Fibroblast of villous mesenchyme (primary cell): ENCODE measurements at regions not wholly inside any gene's neighbourhood (a gene's known extent, or its start where the extent isn't known, plus 50 kb on each side); places are given as distances from the start of the nearest gene placed in this dataset.

Source experiments
- DNase-seq: peaks from one replicate; pipeline ENCODE4 v3.0.0-alpha.2; 2010; ENCODE audit warnings: low read depth
- H3K4me3 ChIP-seq: 2 replicates; pipeline ENCODE4 v1.5.1; 2011; ENCODE audit warnings: low read depth, mild to moderate bottlenecking, low read length
- TF ChIP-seq, protein P1 (sequence below): IDR thresholded peaks from 2 replicates; pipeline ENCODE4 v1.5.1; 2012; ENCODE audit warnings: low read depth, mild to moderate bottlenecking, low read length; ENCODE audit not compliant: insufficient read depth

DNA sequence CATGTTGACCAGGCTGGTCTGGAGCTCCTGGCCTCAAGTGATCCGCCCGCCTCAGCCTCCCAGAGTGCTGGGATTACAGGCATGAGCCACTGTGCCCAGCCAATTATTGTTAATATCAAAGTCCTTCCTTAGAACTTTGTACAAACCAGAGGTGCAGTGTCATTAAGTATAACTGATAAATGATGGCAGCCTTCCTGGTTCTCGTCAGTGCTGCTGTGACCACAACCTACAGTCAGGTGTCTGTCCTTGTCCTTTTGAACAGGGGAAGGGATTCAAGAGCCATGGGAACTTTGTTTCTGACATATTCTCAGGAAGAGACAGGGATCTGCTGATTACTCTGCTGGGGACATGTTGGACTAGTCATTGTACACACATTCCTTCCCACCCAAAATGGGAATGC is 103.2 kb upstream of the TIAM2 start:
- H3K4me3 ChIP-seq: no peak overlapping the region
- no peak for DNase-seq
- TF ChIP-seq, protein P1, sequence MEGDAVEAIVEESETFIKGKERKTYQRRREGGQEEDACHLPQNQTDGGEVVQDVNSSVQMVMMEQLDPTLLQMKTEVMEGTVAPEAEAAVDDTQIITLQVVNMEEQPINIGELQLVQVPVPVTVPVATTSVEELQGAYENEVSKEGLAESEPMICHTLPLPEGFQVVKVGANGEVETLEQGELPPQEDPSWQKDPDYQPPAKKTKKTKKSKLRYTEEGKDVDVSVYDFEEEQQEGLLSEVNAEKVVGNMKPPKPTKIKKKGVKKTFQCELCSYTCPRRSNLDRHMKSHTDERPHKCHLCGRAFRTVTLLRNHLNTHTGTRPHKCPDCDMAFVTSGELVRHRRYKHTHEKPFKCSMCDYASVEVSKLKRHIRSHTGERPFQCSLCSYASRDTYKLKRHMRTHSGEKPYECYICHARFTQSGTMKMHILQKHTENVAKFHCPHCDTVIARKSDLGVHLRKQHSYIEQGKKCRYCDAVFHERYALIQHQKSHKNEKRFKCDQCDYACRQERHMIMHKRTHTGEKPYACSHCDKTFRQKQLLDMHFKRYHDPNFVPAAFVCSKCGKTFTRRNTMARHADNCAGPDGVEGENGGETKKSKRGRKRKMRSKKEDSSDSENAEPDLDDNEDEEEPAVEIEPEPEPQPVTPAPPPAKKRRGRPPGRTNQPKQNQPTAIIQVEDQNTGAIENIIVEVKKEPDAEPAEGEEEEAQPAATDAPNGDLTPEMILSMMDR: no peak

DNA sequence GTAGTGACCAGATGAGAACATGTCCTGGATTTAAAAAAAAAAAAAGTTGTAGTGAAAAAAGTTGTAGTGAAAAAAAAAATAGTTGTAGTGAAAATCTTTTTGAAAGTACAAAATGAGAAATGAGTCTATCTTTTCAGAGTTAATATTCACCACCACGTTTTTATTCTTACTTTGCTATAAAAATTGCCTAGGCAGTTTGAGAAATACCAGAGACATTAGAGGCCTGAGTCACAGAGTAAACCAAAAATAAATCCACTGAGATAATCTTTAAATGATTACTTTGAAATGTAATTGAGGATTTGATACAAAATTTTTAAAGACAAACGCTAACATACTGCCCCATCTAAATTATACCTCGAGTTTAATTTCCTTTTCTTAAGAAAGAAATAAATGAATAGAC is 101.2 kb upstream of the TIAM2 start:
- H3K4me3 ChIP-seq: no peak overlapping the region
- peak; percentile 64 for DNase-seq
- TF ChIP-seq, protein P1: no peak

DNA sequence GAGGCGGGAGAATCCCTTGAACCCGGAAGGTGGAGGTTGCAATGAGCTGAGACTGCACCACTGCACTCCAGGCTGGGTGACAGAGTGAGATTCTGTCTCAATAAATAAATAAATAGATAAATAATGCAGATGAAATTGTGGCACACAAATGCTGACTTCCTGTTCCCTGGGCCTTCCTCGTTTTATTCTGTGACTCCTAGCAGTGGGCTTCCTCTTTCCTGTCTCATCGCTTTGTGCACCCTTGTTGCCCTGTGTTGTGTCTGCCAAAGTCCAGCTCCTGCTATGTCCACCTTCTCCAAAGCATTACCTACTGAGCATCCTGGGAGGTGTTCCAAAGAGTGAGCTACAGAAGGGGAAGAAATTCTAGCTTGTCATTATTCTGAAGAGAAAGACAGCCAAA is 100.2 kb upstream of the TIAM2 start:
- H3K4me3 ChIP-seq: no peak overlapping the region

DNA sequence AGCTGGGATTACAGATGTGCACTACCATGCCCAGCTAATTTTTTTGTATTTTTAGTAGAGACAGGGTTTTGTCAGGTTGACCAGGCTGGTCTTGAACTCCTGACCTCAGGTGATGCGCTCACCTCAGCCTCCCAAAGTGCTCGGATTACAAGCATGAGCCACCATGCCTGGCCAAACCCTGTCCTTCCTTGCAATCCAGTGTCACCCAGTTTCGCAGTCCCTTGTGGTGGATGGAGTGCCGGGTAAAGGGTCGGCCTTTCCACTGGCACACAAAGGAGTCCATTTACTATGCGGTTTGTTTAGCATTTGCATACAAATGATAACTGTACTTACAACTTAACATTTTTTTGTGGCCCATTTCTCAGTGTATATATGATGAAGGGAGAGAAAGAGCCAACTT is 99.3 kb upstream of the TIAM2 start:
- TF ChIP-seq, protein P1: no peak
- no peak for DNase-seq
- no peak overlapping the region for H3K4me3 ChIP-seq

More for the DNA sequence above, 100.2 kb upstream of the TIAM2 start:
- no peak for DNase-seq
- TF ChIP-seq, protein P1: no peak

DNA sequence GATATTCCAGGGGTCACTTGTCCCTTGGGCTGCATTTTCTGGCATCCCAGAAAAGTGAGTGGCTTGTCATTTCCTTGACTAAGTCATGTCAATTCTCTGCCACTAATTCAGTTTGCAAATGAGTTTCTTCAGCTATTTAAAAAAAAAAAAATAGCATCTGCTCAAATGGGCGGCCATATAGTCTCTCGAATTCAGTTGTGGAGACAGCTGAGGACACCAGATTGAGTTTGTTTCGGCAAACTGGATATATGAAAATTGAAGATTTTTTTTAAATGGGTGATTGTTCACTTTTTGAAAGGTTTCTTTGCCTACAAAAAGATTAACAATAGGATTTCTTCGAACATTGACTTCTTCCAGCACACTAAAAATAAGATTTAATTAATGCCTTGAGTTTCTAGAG is 96.3 kb upstream of the TIAM2 start:
- H3K4me3 ChIP-seq: no peak overlapping the region
- TF ChIP-seq, protein P1: no peak
- no peak for DNase-seq

DNA sequence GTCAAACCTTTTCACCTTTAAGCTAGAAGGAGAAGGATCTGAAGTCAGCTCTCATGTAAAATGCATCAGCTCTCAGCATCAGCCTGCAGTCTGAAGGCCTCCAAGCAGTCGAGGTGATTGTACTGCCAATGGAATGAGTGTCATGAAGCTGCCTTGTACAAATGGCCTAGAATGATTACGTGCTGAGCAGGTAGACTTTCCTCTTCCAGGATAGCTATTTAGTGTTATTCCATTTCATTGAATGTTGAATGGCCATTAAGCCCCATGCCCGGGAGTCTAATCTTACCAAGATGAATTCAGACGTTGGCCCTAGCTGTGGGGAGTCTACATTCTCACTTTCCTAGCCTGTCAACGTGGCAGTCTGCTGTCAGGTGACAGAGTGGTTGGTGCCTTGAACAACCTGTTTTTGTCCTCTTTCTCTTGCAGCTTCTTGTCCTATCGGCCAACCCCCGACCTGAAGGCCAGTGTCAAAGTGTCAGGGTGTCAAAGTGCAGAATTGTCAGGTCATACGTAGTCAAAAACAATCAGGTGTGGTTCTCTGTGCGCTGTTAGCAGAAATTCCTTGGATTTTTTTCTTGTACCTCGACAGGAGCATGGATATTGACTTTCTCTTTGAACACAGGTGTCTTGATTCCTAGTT is 95.2 kb upstream of the TIAM2 start:
- no peak for DNase-seq
- no peak overlapping the region for H3K4me3 ChIP-seq
- TF ChIP-seq, protein P1: no peak
